GM12872 (cell line): ENCODE measurements at regions not wholly inside any gene's neighbourhood (a gene's known extent, or its start where the extent isn't known, plus 50 kb on each side); places are given as distances from the start of the nearest gene placed in this dataset.

Source experiments
- CTCF ChIP-seq: IDR thresholded peaks from 3 replicates; pipeline ENCODE4 v1.5.1; 2011; ENCODE audit warnings: low read depth, mild to moderate bottlenecking, low read length, moderate library complexity; ENCODE audit not compliant: insufficient read depth

DNA sequence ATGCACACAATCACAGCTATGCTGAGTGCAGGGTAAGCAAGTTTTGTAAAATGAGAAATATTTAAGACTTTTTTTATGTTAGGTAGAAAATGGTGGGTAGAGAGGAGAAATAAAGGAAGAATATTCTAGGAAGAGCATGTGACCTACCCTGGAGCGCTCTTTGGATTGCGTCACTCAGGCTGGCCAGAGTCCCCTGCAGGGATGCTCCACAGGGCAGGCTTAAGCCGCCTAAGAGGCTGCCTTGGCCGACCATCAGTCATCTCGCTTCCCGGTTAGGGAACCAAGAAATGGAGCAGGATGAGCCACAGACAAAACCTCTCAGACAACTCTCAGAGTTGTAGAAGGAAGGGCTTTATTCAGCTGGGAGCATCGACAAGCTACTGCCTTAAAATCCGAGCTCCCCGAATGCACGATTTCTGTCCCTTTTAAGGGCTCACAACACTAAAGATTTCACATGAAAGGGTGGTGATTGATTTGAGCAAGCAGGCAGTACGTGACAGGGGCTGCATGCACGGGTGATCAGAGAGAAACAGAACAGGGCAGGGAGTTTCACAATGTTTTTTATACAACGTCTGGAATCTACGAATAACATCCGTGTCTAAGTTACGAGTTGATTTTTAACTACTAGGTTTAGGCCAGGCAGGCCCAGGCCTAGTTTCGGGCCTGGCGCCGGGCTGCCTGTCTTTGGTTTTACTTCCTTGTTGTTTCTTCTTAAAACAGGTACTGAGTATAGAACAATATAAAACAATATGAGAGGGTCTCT lies 1072.0 kb downstream of the CBLN2 start:
- no peak for TF ChIP-seq CTCF

DNA sequence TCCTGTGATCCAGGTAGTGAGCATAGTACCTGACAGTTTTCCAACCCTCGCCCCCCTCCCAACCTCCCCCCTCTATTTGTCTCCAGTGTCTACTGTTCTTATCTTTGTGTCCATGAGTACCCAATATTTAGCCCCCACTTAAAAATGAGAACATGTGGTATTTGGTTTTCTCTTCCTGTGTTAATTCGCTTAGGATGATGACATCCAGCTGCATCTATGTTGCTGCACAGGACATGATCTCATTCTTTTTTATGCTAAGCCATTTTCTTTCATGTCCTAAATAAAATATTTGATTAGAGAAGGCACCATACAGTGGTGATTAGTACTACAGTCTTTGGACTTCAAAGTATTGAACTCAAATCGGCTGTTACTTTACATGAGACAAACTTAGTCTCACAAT lies 1087.9 kb downstream of the CBLN2 start:
- TF ChIP-seq CTCF = no peak

- TF ChIP-seq CTCF = no peak
These were observed 1093.9 kb downstream of the CBLN2 start for GRCh38 chr18:71450257-71450656.

- TF ChIP-seq CTCF = no peak
These were observed 1100.2 kb downstream of the CBLN2 start for GRCh38 chr18:71443706-71444480.

DNA sequence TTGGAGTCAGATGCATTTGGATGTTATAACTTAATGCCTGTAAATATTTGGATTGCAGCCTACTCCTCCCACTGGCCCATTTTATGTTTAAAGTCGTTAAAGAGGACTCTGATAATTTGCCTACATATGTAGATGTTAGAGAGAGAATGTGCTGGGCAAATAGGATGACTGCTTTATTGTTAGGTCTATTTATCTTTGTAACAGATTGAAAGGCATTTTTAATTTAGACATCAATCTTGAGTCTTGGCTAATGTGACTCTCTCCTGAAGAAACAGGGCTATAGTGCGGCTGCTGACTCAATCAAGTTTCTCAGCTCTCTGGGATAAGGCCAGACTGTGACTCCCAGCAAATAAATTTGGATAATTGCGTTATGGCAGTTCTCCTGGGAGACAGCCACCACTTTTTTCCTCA lies 1101.4 kb downstream of the CBLN2 start:
- no peak for TF ChIP-seq CTCF

DNA sequence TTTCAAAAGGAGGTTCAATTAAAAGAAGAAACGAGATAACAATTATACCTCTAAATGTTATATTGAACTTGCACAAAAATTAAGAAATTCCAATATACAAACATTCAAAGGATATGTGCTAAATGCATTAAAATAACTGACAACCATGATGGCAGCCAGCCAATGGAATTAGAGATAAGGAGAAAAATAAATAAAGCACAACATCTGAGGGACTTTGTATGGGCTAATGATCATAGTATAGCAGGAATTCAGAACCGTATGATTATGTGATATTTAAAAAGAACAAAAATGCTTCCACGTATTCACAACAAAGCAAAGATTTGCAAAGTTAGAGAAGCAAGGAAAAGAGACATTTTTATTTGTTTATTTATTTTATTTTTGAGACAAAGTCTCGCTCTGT lies 1103.0 kb downstream of the CBLN2 start:
- no peak for TF ChIP-seq CTCF

DNA sequence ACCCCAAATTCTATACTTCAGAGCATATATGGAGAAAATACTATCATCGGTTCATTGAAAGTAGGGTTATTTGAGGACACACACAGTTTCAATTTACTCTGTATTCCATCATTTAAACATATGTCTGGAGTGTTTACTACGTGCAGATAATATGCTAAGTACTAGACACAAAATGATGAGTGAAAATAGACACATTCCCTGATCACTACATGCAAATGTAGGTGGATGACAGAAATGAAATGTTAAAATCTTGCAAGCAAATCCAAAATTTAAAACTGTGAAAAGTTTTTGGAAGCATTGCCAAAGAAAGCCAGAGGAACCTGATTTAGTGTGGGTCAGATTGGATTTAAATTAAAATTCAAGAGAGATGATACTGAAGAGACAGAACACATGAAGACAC lies 1106.6 kb downstream of the CBLN2 start:
- TF ChIP-seq CTCF = no peak
